Adrenal gland (tissue), 9 donors: ENCODE measurements at regions not wholly inside any gene's neighbourhood (a gene's known extent, or its start where the extent isn't known, plus 50 kb on each side); places are given as distances from the start of the nearest gene placed in this dataset.

Experiments
- DNase-seq, 7 donors: peaks; one replicate each; pipeline ENCODE4 v3.0.0-alpha.2; 2019 to 2020
- H3K27ac ChIP-seq, 5 donors: fragments of 200-600 bp; sonication (generic) in 4 of 5; 1 replicate in 3 of 5; 2 replicates in 2 of 5; pipeline versions ENCODE4 v1.5.1 to v1.8.0; 2016 to 2020; ENCODE audit warnings: mild to moderate bottlenecking in 1 of 5
- H3K27me3 ChIP-seq: fragments of 200-600 bp; 2 replicates; pipeline ENCODE4 v1.8.0; 2021
- H3K36me3 ChIP-seq, 2 donors: fragments of 200-600 bp; replicated peaks in 1 of 2; 1 replicate in 1 of 2; 2 replicates in 1 of 2; pipeline versions ENCODE4 v1.5.1 to v1.8.0; 2018 to 2022
- H3K4me1 ChIP-seq, 2 donors: fragments of 200-600 bp; replicated peaks in 1 of 2; 1 replicate in 1 of 2; 2 replicates in 1 of 2; pipeline versions ENCODE4 v1.5.1 to v1.8.0; 2018 to 2021
- H3K4me3 ChIP-seq, 4 donors: fragments of 200-600 bp; sonication (generic) in 3 of 4; one replicate each; pipeline ENCODE4 v1.5.1; 2016 to 2018
- H3K9me3 ChIP-seq, 3 donors: fragments of 200-600 bp; sonication (generic) in 1 of 3; replicated peaks in 1 of 3; 1 replicate in 2 of 3; 2 replicates in 1 of 3; pipeline versions ENCODE4 v1.5.1 to v1.8.0; 2016 to 2021
- POLR2A ChIP-seq, 2 donors: fragments of 450-650 bp; IDR thresholded peaks; one replicate each; pipeline ENCODE4 v1.6.1; 2017; ENCODE audit warnings: antibody characterized with exemption in 2 of 2, mild to moderate bottlenecking in 2 of 2, moderate library complexity in 1 of 2
- WGBS, 4 donors: extraction: QIAGEN DNeasy Blood & Tissue Kit in 2 of 4; methylation state at CpG; one replicate each; pipeline versions ENCODE4 v1.1.5 to v1.1.7; 2013 to 2017; 5-methylcytosine and 5-hydroxymethylcytosine counted together
- intact Hi-C, 2 donors: fragments of 100-400 bp; cut with DNase I; formaldehyde crosslinking; loops; one replicate each; pipeline versions ENCODE4 v1.14.1 to v1.15.0; 2022 to 2023
- TF ChIP-seq, protein P1 (sequence below), 6 experiments: fragments of 450-650 bp in 4 of 6; fragments of 200-600 bp in 2 of 6; sonication (generic) in 1 of 6; IDR thresholded peaks; 1 replicate in 5 of 6; 2 replicates in 1 of 6; pipeline versions ENCODE4 v1.5.1 to v1.8.0; 2016 to 2021; ENCODE audit warnings: antibody characterized with exemption in 6 of 6, mild to moderate bottlenecking in 2 of 6, moderate library complexity in 1 of 6
- donor health status: healthy with polysubstance abuse.
- donor health status: Bipolar disorder and iron deficiency.
- donor health status: DM: yes; HTN: yes; CAD: no.
- donor health status: DM: no; HTN: no; CAD: no.
- donor health status: DM: no; HTN: no; CAD: no.

DNA sequence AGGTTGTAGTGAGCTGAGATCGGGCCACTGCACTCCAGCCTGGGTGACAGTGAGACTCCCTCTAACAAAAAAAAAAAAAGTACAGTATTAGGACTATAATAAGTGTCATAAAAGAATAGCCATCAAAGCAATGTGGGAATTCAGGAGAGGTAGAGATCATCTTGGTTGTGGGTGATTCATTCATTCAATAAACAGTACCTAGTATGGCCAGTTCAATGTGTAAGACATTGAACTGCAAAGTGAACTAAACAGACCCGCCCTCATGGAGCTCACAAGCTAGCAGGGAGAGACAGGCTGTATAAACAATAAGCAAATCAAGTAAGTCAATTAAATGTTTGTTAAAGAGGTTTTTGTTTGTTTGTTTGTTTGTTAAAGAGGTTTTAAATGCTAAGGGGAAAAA is 146.1 kb upstream of the RANBP3L start:
- TF ChIP-seq, protein P1, sequence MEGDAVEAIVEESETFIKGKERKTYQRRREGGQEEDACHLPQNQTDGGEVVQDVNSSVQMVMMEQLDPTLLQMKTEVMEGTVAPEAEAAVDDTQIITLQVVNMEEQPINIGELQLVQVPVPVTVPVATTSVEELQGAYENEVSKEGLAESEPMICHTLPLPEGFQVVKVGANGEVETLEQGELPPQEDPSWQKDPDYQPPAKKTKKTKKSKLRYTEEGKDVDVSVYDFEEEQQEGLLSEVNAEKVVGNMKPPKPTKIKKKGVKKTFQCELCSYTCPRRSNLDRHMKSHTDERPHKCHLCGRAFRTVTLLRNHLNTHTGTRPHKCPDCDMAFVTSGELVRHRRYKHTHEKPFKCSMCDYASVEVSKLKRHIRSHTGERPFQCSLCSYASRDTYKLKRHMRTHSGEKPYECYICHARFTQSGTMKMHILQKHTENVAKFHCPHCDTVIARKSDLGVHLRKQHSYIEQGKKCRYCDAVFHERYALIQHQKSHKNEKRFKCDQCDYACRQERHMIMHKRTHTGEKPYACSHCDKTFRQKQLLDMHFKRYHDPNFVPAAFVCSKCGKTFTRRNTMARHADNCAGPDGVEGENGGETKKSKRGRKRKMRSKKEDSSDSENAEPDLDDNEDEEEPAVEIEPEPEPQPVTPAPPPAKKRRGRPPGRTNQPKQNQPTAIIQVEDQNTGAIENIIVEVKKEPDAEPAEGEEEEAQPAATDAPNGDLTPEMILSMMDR (IDR thresholded peaks at IDR 0.05) = no peak
- TF ChIP-seq POLR2A (IDR thresholded peaks at IDR 0.05) = no peak
- no peaks in the 10 kb centered on the region for H3K9me3 ChIP-seq
- intact Hi-C loops = no loop called here

DNA sequence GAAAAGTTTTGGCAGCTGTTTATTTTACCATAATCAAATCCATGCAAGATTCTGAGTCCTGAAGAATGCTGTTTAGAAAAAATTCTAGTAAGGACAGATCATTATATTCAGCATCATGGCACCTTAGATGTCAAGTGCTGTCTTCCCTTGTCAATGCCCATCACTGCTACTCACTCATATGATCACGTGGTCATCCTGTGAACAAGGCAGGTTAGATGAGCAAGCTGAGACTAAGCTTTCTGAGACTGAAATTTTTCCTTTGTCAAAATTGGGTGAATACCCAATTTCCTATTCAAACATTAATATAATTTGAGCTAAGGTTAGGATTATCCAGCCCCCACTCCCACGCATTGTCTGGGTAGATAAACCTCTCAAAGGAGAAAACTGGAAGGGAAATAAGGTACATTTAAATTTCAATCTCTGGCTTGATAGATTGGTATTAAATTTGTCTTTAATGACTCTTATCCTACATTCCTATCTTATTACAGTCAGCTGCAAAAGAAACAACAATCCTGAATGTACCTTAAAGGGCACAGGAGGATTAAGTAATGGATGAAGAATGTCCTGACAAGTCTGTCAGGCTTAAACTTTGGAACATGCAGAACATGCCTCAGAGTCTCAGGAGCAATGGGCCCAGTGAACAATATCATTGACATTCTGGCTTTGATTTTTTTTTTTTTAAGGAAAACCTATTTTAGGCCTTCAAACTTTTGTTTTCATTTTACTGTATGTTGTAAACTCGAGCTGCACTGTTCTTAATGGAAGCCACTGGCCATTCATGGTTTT is 148.7 kb upstream of the RANBP3L start:
- H3K27ac ChIP-seq = no peak overlapping the region
- no peak for TF ChIP-seq POLR2A (IDR thresholded peaks at IDR 0.05)
- TF ChIP-seq, protein P1 (IDR thresholded peaks at IDR 0.05) = no peak
- no peaks in the 10 kb centered on the region for H3K36me3 ChIP-seq
- no peaks in the 10 kb centered on the region for H3K9me3 ChIP-seq
- 73 to 80% (median 78%) methylated on average over 3 of the region's 3 CpGs for WGBS, 4 donors
- no peak overlapping the region for H3K4me3 ChIP-seq
- no peaks in the 10 kb centered on the region for H3K27me3 ChIP-seq
- intact Hi-C loops = no loop called here
- no peaks in the 10 kb centered on the region for H3K4me1 ChIP-seq
- DNase-seq = no peak

More for the DNA sequence above, 146.1 kb upstream of the RANBP3L start:
- H3K4me3 ChIP-seq = no peak overlapping the region
- no peaks in the 10 kb centered on the region for H3K27me3 ChIP-seq
- no peak overlapping the region for H3K27ac ChIP-seq
- H3K36me3 ChIP-seq = no peaks in the 10 kb centered on the region
- no peak for DNase-seq
- WGBS, 4 donors = 86 to 95% (median 92%) methylated on average over 2 of the region's 2 CpGs
- H3K4me1 ChIP-seq = peaks cover 0 to 5% of the 10 kb centered on the region in 2 donors

DNA sequence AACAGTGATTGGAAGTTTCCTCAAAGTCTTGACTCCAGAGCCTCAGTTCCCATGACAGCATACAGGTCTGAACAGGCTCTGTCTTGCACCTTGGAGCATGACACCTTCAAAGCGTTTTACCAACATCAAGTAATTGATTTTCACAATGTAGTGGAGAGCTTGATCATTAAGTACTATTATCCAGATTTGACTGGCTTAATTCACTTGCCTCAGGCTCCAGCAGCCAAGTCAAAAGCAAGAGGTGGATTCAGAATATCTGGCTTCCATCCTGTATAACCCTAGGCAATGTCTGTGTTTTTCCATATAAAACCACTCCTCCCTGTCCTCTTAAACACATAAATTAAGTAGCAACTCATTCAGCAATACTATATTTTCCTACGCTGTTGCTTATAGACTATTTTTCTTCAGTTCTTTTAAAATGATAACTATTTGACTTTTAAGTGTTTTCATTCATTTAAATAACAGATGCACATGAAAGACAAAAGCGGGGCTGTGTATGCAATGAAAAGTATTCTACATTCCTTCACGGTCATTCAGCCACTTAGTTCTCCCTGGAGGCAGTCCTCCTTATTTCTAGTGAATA is 150.8 kb upstream of the RANBP3L start:
- WGBS, 4 donors = 85 to 90% (median 88%) methylated on average over 4 of the region's 4 CpGs
- TF ChIP-seq, protein P1 (IDR thresholded peaks at IDR 0.05) = no peak
- TF ChIP-seq POLR2A (IDR thresholded peaks at IDR 0.05) = no peak
- Histone ChIP-seq H3K4me3 (no peak overlapping the region), H3K27ac (no peak overlapping the region), H3K36me3 (no peaks in the 10 kb centered on the region), H3K4me1 (no peaks in the 10 kb centered on the region), H3K27me3 (no peaks in the 10 kb centered on the region), H3K9me3 (no peaks in the 10 kb centered on the region)
- intact Hi-C loops = no loop called here
- DNase-seq = no peak

DNA sequence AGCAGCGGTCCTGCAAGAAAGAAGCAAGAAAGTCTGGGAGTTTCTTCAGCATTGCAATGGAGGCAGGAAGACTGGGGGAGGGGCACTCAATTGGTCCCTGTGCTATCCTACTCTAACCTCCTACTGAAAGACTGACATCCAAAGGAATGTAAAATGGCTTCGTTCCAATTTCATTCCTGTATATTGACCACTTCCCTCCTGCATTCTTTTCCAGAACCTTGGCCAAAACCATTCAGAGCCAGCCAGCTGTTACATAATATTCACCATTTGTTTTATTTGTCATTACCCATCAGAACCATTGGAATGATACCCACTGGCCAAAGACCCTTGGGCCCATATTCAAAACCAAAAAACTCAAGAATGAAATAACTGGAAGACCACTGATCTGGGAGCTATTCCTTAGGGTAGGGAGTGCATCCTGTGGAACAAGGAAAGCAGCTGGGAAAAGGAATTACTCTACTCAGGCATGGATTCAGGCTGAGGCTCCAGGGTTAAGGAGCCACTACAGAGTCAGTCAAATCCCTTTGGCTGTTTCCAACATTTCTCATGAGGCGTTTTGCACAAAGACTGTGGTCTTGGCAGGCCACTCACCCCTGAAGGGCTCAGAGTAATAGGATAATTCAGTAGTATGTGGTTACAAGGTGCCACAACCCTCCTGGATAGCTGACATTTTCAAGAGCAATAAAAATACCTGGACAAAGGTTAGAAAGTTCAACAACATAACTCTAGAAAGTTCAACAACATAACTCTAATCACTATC is 148.7 kb upstream of the SLC1A3 start:
- Histone ChIP-seq H3K36me3 (no peaks in the 10 kb centered on the region), H3K4me3 (no peak overlapping the region), H3K4me1 (peaks cover 4% of the 10 kb centered on the region in 2 donors), H3K27me3 (no peaks in the 10 kb centered on the region), H3K27ac (no peak overlapping the region), H3K9me3 (no peaks in the 10 kb centered on the region)
- DNase-seq = no peak
- intact Hi-C loops = no loop called here
- TF ChIP-seq, protein P1 (IDR thresholded peaks at IDR 0.05) = no peak
- no peak for TF ChIP-seq POLR2A (IDR thresholded peaks at IDR 0.05)
- 74 to 86% (median 78%) methylated on average over 3 of the region's 3 CpGs for WGBS, 4 donors
